HG03565 (cell line): ENCODE measurements at regions not wholly inside any gene's neighbourhood (a gene's known extent, or its start where the extent isn't known, plus 50 kb on each side); places are given as distances from the start of the nearest gene placed in this dataset.
"Not testable (repeated sequence)": the region's sequence is repeated elsewhere in the genome, so short reads cannot be mapped to it uniquely, and the experiment has no call there.

Experiments used
- ATAC-seq: cut with Tn5 transposase; IDR thresholded peaks from one replicate; pipeline ENCODE4 v1.9.1; 2021; ENCODE audit warnings: mild to moderate bottlenecking, moderate library complexity; ENCODE audit not compliant: unreplicated experiment

DNA sequence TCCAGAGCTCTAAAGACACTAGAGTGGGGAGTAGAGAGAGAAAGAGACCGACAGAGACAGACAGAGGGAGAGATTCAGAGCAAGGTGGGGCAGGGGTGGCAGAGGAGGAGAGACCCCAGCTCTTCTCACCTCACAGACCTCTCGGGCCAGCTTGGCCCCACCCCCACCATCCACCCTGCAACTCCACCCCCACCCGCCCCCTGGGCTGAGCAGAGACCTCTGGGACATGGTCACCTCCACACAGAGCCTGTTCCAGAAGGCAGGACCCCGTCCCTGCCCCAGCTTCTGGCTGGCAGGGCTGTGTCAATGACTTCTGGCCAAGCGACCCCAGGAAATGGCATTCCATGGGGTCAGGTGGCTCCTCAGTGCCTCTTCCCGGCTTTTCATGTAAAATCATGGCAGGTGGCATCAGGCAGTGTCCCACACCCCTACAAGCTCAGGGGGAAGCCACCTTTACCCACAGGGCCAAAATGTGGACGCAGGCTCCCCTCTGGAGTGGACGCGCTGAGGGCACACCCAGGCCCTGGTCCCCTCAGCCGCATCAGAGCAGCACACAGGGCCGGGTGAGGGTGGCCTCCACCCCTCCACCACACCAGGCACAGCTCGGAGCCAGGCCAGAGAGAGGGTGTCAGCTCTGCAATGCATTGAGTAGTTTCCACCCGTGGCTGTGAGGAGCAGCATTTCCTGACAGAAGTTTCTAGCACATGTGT lies 131.2 kb upstream of the LPCAT1 start:
- no peak for ATAC-seq

DNA sequence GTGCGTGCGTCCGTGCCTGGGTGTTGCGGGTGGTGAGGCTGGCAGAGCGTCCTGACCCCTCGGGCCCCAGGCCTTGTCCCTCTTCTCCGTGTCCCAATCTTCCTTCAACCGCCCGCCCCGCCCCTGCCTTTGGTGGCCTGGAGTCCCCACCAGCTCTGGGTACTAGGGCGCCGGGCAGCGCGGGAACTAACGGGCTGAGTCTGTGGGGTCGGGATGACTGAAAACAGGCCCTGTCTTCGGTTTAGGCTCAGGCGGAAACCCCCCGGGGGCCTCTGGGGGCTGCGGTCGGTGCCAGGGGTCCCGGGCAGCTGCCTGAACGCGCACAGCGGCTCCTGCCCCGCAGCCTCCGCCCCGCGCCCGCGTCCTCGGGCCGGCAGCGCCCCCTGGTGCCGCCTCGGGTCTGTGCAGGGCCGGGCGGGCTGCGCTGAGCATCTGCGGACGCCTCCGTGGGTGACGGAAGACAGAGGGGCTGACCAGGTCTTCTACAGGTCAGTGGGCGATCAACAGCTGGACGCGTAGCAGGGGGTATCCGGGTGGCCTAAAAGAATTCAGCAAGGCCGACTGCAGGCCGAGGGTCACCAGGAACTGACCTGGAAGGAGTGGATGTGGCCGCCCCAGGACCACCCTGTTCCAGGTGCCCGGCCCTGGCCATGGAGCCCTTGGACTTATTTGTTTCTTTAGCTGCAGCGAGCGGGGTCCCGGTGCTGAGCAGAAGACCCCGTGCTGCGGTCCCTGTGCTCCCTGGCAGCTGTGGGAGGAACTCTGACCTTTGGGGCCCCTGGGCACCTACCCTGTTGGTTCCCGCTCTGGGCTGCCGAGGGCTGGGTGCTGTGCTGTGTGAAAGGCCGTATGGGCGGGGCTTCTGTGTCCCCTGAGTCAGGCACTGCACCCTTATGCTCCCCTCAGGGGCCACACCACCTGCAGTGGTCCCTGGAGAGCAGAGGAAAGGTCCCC lies 130.2 kb upstream of the LPCAT1 start:
- ATAC-seq = peak; percentile 74

DNA sequence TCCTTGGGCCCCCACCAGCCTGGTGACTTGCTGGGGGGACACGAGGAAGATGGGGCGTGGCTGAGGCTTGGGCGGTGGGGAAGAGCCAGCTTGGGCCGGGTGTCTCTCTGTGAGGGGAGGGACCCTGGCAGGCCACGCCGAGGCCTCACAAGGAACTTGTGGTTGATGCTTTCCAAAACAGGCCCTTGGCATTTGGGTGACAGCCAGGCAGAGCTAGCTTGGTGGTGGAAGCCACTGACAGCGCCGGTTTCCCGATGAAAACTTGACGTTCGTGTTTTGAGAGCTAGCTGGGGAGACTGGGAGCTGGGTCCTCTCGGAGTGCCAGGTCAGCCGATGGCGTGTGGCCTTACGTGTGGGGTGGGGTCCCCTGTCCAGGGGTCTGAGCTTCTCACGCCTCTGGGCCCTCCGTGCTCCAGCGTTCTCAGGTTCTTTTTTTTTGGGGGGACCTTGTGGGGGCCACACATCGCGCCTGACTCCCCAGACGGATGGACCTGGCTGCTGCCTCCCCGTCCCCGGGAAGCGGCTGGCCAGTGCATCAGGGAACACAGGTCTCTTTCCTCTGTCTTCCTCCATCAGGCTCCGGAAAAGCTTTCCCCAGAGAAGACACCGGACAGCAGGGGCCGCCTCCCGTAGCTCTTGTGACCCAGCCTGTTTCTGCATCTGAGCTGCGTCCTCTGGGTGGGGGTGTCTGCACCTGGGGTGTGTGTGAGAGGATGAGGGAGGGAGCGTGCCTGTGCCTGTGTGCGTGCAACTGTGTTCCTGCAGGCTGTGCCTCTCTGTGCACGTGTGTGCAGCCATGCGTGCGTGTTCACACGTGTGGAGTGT lies 129.3 kb upstream of the LPCAT1 start:
- peak; percentile 21 for ATAC-seq

DNA sequence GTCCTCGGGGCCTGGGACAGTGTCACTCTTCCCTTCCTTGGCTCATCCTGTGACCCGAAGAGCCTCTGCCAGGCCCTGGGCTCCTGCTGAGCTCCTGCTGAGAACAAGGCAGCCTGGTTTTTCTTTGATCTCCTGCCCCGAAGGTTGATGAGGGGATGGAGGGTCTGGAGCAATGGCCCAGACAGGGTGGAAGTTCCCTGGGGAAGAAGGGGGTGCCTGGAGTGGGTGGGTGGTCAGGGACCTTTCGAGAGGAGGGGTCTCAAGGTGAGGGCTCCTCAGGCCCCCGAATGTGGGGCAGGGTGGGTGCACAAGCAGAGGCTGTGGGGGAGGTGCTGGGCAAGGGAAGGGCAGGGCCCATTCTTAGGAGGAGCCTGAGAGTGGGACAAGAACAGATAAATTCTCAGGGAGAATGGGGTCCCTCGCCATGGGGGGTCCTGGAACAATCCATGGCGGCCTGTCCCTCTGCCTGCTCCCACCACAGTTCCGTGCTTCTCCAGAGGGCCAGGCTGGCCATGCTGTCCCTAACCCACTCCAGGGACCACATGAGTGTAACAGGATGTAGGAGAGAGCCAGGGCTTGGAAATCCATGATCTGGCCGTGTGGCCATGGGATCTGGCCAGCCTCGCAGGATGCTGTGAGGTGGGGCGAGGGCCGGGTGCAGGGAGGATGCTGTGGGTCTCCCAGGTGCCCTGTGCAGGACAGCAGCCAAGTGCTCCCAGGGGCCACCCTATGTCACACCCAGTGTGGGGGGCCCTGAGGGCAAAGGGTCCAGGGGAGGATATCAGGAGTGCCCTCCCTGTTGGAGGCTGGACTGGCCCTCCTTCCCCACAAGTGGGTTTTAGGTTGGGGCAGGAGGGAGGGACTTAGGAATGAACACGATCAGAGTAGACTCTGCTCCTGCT lies 128.5 kb upstream of the LPCAT1 start:
- no peak for ATAC-seq

DNA sequence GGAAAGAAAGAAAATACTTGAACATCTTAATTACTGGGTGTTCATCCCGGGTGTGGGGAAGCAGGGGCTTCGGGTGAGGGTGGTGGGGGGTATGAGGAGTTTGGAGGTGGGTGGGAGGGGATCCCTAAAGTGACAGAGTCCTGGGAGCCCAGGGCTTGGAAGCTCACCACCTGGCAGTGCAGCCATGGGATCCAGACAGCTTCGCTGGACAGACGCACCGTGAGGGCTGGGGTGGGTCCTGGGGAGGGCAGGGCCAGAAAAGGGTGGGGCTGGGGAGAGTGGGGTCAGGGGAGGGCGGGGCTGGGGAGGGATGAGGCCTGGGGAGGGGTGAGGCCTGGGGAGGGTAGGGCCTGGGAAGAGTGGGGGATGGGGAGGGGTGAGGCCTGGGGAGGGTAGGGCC lies 127.5 kb upstream of the LPCAT1 start:
- no peak for ATAC-seq

DNA sequence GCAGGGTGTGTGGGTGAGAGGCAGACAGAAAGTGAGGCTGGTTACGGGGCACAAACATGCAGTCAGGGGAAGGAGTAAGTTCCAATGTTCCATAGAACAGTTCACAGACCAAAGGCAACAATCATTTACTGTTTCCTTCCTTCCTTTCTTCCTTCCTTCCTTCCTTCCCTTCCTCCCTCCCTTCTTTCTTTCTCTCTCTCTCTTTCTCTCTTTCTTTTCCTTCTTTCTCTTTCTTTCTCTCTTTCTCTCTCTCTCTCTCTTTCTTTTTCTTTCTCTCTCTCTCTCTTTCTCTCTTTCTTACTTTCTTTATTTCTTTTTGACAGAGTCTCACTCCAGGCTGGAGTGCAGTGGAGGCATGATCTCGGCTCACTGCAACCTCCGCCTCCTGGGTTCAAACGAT lies 125.8 kb upstream of the LPCAT1 start:
- ATAC-seq = no peak

DNA sequence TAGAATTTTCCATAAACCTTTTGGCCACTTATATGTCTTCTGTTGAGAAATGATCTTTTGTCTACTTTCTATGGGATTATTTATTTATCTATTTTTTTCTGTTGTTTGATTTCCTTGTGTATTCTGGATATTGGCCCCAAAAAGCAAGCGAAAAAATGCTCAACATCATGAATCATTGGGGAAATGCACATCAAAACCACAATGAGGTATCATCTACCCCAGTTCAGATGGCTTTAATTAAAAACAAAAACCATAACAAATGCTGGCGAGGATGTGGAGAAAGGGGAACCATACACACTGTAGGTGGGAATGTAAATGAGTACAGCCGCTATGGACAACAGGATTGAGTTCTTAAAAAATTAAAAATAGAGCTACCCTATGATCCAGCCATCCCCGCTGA lies 125.0 kb upstream of the LPCAT1 start:
- ATAC-seq = no peak

DNA sequence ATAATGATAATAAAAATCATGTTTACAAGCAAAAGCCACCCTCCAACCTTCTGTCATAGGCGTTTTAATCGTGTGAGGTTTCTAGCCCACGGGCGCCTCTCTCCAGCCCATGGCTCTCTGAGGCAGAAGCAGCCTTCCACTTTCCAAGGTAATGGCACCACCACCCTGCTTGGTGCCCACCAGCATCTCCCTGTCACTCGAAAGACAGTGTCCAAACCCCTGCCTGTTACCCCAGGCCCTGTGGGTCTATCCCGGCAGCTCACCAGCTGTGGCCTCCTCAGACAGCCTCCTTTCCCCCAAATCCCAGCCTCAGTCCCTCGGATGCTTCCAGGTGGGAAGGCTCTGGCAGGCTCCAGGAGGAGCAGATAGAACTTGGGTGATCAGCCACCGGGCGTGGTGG lies 123.8 kb upstream of the LPCAT1 start:
- ATAC-seq = no peak

DNA sequence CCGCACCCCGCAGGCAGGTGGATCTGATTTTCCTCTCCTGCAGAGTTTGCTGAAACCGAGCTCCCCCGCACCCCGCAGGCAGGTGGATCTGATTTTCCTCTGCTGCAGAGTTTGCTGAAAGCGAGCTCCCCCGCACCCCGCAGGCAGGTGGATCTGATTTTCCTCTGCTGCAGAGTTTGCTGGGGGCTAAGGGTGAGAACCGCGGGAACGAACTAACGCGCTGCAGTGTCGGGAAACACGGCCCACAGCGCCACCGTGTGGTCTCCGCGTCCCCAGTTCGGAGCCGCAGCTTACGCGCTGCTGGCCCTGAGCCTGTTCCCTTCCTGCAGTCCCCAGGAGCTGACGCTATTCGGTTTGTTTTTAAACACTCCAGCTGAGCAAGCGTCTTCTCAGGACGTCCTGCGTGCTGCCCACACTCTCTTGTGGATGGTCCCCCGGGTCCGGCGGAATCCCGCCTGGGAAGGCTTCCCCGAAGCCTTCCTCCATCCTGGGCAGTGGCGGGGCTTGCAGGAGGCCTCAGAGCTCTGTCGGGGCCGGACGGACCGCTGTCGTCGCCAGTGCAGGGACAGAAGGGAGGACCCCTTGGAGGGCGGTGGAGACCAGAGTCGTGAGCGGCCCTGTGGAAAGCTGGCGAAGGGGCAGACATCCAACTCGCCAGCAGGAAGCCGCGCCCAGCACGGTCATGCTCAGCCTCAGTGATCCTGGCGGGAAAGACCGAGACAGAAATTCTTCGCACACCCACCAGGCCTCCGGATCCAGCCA lies 121.2 kb upstream of the LPCAT1 start:
- ATAC-seq = no peak

DNA sequence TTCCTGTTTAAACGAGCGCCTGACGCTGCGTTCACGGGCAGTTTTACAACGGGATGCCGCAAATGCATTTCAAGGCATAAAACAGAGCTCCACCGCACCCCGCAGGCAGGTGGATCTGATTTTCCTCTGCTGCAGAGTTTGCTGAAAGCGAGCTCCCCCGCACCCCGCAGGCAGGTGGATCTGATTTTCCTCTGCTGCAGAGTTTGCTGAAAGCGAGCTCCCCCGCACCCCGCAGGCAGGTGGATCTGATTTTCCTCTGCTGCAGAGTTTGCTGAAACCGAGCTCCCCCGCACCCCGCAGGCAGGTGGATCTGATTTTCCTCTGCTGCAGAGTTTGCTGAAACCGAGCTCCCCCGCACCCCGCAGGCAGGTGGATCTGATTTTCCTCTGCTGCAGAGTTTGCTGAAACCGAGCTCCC lies 120.6 kb upstream of the LPCAT1 start:
- ATAC-seq = not testable (repeated sequence)

DNA sequence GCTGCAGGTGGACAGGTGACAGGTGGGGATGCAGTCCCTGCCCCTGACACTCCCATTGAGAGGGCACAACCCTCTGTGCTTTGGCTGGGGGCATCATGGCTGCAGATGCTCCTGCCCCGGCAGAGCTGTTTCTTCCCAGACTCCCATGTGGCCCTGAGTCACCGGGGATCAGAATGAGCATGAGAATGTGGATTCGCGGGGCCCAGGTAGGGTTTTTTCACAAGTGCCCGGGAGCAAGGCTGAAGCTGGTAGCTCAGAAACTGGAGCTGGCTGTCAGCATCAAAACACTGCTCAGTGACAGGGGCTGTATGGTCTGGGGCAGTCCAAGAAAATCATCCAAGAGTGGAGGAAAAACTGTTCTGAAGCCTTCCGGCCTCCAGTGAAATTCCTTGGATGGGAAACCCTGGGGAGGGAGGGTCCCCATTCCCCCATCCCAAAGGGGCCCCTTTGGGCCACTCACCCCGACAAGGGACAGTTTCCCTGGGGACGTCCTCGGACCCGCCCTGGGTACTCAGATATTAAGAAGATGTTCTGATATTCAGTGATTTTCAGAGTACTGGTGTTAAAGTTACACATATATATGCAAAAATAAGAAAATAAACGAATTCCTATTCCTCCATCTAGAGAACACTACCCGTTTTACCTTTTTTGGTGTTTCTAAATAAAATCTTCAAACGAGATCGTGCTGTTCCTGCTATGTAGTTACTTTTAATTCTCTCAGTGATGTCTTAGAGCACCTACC lies 120.1 kb upstream of the LPCAT1 start:
- ATAC-seq = no peak

DNA sequence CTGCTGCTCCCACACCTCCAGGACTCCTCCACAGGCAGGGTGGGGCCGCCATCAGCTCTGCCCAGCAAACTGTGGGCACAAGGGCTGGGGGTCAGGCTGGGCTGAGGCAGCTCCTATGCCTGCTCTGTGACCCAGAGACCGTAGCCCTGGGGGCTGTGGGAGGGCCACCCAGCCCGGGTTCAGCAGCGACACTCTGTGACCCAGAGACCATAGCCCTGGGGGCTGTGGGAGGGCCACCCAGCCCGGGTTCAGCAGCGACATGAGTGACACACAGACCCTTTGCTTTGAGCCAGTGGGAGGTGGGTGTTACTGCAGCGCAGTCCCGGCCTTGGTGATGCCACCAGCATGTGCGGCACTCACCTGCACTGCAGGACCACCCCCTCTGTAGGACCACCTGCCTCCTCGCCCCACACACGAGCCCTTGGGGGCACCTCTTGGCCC lies 118.9 kb upstream of the LPCAT1 start:
- ATAC-seq = no peak

DNA sequence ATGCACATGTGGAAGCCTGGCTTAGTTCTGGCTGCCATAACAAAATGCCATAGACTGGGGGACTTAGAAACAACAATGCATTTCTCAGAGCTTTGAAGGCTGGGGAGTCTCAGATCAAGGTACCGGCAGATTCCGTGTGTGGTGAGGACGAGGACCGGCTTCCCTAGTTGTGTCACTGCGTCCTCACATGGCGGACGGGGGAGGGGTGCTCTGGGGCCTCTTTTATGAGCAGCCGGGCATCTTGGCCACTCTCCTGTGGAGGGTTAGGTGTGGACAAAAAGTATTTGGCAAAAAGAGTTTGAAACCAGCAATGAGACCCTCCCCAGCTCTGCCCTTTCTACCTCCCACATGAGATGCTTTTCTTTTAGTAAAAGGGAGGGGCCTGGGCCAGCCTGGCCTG lies 118.5 kb upstream of the LPCAT1 start:
- ATAC-seq = no peak

DNA sequence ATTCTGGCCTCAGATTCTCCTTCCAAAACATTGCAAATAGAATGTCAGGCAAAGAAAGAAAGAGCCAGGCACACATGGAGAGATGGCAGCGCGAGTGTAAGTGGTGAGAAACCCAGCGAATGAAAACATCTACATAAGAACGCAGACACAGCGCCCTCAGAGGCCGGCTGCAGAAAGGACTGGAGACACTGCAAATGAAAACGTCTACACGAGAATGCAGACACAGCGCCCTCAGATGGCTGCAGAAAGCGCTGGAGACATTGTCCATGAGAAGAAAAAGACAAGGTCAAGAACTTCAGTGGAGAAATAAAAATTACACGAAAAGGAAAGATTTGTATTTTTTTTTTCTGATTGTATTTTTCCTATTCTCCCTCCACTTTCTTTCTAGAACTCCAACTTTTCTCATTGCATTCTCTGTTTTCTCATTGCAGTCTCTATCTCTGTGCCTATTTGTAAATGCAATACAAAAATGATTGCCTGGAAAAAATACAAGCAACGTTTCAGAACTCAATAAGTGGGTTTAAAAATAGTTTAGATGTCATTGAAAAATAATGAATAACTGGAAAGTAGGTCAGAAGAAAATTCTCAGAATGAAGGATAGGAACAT lies 117.9 kb upstream of the LPCAT1 start:
- peak; percentile 78 for ATAC-seq

DNA sequence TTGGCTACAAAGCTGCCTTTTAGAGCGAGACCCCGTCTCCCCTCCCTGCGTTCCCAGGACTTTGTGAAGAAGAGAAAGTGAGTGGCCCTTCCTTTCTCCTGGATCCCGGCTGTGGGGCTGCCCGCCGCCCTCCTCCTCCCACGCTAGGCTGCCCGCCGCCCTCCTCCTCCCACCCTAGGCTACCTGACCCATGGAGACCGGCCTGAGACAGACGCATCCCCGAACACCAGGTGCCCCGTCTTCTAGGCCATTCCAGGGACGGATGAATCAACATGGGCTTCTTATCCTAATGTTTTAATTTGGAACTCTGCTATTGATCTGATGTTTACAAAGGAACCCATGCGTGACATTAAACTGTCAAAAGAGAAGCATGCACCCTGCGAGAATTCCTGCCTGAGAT lies 117.3 kb upstream of the LPCAT1 start:
- no peak for ATAC-seq

DNA sequence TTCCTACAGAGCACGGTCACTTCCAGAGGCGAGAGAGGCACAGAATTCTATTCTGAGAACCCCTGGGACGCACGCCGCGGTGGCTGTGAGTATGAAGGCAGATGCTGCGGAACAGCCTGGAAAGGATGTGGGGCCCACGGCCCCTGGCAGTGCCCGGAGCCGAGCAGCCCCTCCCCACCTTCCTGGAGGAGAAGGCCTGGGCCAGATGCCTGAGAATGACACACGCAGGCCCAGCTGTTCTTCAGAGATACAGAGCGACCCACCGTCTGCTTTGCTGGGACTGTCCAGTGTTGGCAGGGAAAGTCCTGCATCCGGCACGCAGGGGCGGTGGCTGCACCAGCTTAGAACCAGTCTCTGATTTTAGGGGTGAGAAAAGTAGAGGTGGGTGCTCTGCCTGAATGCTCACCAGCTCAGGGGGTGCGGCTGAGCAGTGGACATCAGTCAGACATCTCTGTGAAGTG lies 116.7 kb upstream of the LPCAT1 start:
- ATAC-seq = no peak

DNA sequence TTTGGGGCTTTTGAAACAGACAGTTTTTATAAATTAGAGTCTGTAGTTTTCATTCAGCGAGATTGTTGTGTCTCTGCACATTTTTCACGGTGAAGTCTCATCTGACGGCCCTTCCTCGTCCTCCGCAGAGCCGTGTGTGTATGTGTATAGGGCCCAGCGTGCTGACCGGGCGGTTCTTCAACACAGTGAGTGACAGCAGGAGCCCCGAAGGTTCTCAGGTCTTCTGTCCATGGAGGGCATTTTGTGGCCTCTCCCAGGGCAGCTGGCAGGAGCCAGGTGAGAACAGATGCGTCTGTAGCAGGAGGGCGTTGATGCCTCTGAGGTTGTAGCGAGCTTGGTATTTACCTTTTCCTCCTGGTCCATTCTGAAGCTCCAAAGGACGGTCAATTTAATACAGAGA lies 116.0 kb upstream of the LPCAT1 start:
- ATAC-seq = no peak

DNA sequence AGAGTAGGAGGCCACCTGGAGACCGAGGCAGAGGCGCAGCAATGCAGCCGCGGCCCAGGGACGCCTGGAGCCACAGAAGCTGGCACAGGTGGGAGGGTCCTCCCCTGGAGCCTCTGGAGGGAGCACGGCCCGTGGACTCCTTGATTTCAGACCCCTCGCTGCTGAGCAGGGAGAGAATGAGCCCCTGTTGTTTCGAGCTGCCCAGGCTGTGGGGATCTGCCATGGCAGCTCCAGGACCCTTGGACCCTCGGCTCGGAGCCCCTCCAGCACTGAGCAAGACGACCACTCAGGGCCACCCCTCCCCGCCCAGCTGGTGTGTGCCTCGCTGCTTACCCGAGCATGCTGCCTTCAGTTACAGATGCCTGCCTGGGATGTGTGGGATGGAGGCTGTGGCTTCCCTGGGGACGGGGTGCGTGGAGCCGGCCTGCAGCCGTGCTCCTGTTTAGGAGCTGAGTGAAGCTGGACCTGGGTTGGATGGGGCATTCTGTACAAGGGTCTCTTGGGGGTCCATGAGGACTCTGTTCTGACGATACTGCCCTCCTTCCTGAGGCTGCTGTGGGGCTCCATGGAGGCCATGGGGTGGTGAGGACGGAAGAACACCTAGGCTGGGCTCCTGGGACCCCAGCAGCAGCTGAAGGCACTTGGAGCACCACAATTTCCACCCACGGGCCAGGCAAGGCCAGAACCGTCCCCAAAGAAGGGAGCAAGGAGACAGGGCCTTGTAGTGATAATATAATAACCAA lies 115.1 kb upstream of the LPCAT1 start:
- ATAC-seq = no peak
